Pancreas (tissue), 10 donors: ENCODE measurements at regions not wholly inside any gene's neighbourhood (a gene's known extent, or its start where the extent isn't known, plus 50 kb on each side); places are given as distances from the start of the nearest gene placed in this dataset.
"Not testable (repeated sequence)": the region's sequence is repeated elsewhere in the genome, so short reads cannot be mapped to it uniquely, and the experiment has no call there.

Experiments used
- ATAC-seq, 4 donors: fragments of 200-7000 bp; cut with Tn5 transposase; one replicate each; pipeline versions ENCODE4 v1.8.0 to v1.9.1; 2020; ENCODE audit warnings: mild to moderate bottlenecking in 4 of 4, moderate library complexity in 4 of 4
- DNase-seq, 6 donors: peaks; one replicate each; pipeline ENCODE4 v3.0.0-alpha.2; 2020
- FAIRE-seq: peaks from 2 replicates; lab custom pipeline; 2012; peaks lifted over from hg19 to GRCh38; lab: Jason Lieb, UNC
- H3K27ac ChIP-seq, 4 donors: fragments of 200-600 bp; sonication (generic); 1 replicate in 3 of 4; 2 replicates in 1 of 4; pipeline versions ENCODE4 v1.5.0 to v1.8.0; 2020
- H3K27me3 ChIP-seq, 4 donors: fragments of 200-600 bp; one replicate each; pipeline ENCODE4 v1.8.0; 2021
- H3K36me3 ChIP-seq, 3 donors: fragments of 200-600 bp; sonication (generic) in 1 of 3; one replicate each; pipeline versions ENCODE4 v1.5.0 to v1.8.0; 2020 to 2021
- H3K4me1 ChIP-seq, 3 donors: fragments of 200-600 bp; one replicate each; pipeline ENCODE4 v1.8.0; 2021
- H3K4me3 ChIP-seq, 4 donors: fragments of 200-600 bp; sonication (generic) in 2 of 4; one replicate each; pipeline versions ENCODE4 v1.5.0 to v1.8.0; 2020 to 2021
- H3K9me3 ChIP-seq, 4 donors: fragments of 200-600 bp; one replicate each; pipeline ENCODE4 v1.8.0; 2021
- CTCF ChIP-seq, 4 donors: fragments of 200-600 bp; sonication (generic) in 3 of 4; IDR thresholded peaks; one replicate each; pipeline versions ENCODE4 v1.5.0 to v1.8.0; 2021; ENCODE audit warnings: antibody characterized with exemption in 4 of 4
- WGBS, 2 donors: extraction: QIAGEN DNeasy Blood & Tissue Kit; methylation state at CpG; one replicate each; pipeline ENCODE4 v1.1.7; 2013; 5-methylcytosine and 5-hydroxymethylcytosine counted together
- intact Hi-C, 3 donors: fragments of 100-400 bp; cut with DNase I; formaldehyde crosslinking; loops; one replicate each; pipeline versions ENCODE4 v1.11.1 to v1.14.2; 2022
- donor health status: healthy with polysubstance abuse.
- donor health status: DM: no; HTN: no; CAD: no; lungs with moderate emphysema.
- donor health status: DM: no; HTN: no; CAD: no.
- donor health status: control.
- donor health status: control.
- donor health status: Bipolar disorder and iron deficiency.
- donor health status: DM: yes; HTN: yes; CAD: no.
- donor health status: DM: no; HTN: no; CAD: no.
- donor health status: DM: no; HTN: no; CAD: no.
- donor health status: DM: yes; HTN: yes; CAD: no.

GRCh38 chr22:33166206-33166605 is 108.0 kb upstream of the SYN3 start:
- H3K9me3 ChIP-seq, result no peaks in the 10 kb centered on the region
- no peak overlapping the region for H3K4me3 ChIP-seq
- TF ChIP-seq CTCF (IDR thresholded peaks at IDR 0.05), result no peak
- H3K4me1 ChIP-seq, result peaks cover 0 to 10% (median 4%) of the 10 kb centered on the region in 3 donors
- WGBS, 2 donors, result 68 to 83% methylated on average over 7 of the region's 7 CpGs
- no peaks in the 10 kb centered on the region for H3K36me3 ChIP-seq
- H3K27ac ChIP-seq, result no peak overlapping the region
- no peaks in the 10 kb centered on the region for H3K27me3 ChIP-seq
- FAIRE-seq, result no peak
- no peak for ATAC-seq
- no peak for DNase-seq
- intact Hi-C loops, result no loop called here

GRCh38 chr22:33163815-33164214 is 105.6 kb upstream of the SYN3 start:
- DNase-seq, result no peak
- Histone ChIP-seq H3K4me1 (peaks cover 0 to 10% (median 4%) of the 10 kb centered on the region in 3 donors), H3K27ac (no peak overlapping the region), H3K4me3 (no peak overlapping the region), H3K36me3 (no peaks in the 10 kb centered on the region), H3K9me3 (no peaks in the 10 kb centered on the region), H3K27me3 (no peaks in the 10 kb centered on the region)
- intact Hi-C loops, result no loop called here
- ATAC-seq, result peak in 2 of 4 donors; percentile 53 to 66
- no peak for TF ChIP-seq CTCF (IDR thresholded peaks at IDR 0.05)
- FAIRE-seq, result no peak
- WGBS, 2 donors, result 8 to 9% methylated on average over 4 of the region's 4 CpGs

- Histone ChIP-seq H3K4me3 (no peak overlapping the region), H3K27me3 (no peaks in the 10 kb centered on the region), H3K9me3 (no peaks in the 10 kb centered on the region), H3K4me1 (peaks cover 0 to 5% (median 4%) of the 10 kb centered on the region in 3 donors), H3K36me3 (no peaks in the 10 kb centered on the region), H3K27ac (no peak overlapping the region)
- WGBS, 2 donors, result 44 to 57% methylated on average over 3 of the region's 3 CpGs
- DNase-seq (no peak), FAIRE-seq (no peak), ATAC-seq (no peak)
- intact Hi-C loops, result no loop called here
- TF ChIP-seq CTCF (IDR thresholded peaks at IDR 0.05), result no peak
Measured at GRCh38 chr22:33162196-33162595, 104.0 kb upstream of the SYN3 start.

GRCh38 chr22:33160525-33160924 is 102.3 kb upstream of the SYN3 start:
- intact Hi-C loops, result no loop called here
- DNase-seq, result no peak
- no peak overlapping the region for H3K4me3 ChIP-seq
- H3K27me3 ChIP-seq, result no peaks in the 10 kb centered on the region
- ATAC-seq, result no peak
- 94 to 96% methylated on average over 1 of the region's 1 CpG for WGBS, 2 donors
- TF ChIP-seq CTCF (IDR thresholded peaks at IDR 0.05), result no peak
- H3K36me3 ChIP-seq, result no peaks in the 10 kb centered on the region
- H3K4me1 ChIP-seq, result peaks cover 0 to 5% (median 4%) of the 10 kb centered on the region in 3 donors
- H3K9me3 ChIP-seq, result no peaks in the 10 kb centered on the region
- no peak for FAIRE-seq
- no peak overlapping the region for H3K27ac ChIP-seq

GRCh38 chr22:33154967-33155366 is 96.8 kb upstream of the SYN3 start:
- H3K27ac ChIP-seq, intact Hi-C loops, H3K9me3 ChIP-seq, DNase-seq, H3K36me3 ChIP-seq, FAIRE-seq, H3K4me1 ChIP-seq, ATAC-seq, H3K27me3 ChIP-seq, H3K4me3 ChIP-seq: not testable (repeated sequence)
- 39 to 58% methylated on average over 1 of the region's 1 CpG for WGBS, 2 donors
